Mucosa of gallbladder (tissue), 1 donor: ENCODE measurements at regions not wholly inside any gene's neighbourhood (a gene's known extent, or its start where the extent isn't known, plus 50 kb on each side); places are given as distances from the start of the nearest gene placed in this dataset.
"Not testable (repeated sequence)": the region's sequence is repeated elsewhere in the genome, so short reads cannot be mapped to it uniquely, and the experiment has no call there.

Source experiments
- DNase-seq: peaks from one replicate; pipeline ENCODE4 v3.0.0-alpha.2; 2020; ENCODE audit warnings: low spot score
- donor health status: DM: no; HTN: no; CAD: no.

GRCh38 chr5:63555874-63556273 lies 406.4 kb downstream of the HTR1A start:
- DNase-seq = no peak

DNA sequence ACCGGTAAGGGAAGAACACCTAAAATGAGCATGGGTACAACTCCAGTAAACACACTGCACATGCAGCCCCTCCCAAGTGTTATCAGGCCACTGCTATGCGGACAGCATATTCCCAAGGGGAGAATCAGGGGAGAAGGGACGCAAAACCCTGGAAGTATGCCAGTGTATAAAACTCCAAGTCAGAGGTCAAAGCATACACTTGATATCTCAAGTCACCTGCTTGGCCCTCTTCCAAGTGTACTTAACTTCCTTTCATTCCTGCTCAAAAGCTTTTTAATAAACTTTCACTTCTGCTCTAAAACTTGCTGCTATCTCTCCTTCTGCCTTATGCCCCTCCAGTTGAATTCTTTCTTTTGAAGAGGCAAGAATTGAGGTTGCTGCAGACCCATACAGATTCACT lies 408.1 kb downstream of the HTR1A start:
- DNase-seq = peak; percentile 17

DNA sequence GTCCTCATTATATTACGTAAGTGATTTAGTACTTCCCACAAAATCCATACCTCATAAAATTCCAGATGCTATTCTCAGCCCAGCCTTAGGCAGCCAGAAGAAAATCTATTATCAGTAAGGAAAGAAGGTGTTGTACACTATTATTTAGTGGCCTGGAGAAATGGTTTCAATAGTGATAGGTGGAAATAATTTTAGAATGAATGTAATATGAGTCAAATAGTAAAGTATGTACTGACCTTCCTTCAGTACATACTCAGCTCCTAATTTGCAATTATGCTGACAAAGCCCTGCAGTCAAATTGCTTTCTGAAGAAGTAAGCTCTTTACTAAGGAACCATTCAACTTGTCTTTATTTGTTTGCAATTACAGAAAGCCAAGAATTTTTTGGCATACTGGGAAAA lies 409.2 kb downstream of the HTR1A start:
- no peak for DNase-seq

DNA sequence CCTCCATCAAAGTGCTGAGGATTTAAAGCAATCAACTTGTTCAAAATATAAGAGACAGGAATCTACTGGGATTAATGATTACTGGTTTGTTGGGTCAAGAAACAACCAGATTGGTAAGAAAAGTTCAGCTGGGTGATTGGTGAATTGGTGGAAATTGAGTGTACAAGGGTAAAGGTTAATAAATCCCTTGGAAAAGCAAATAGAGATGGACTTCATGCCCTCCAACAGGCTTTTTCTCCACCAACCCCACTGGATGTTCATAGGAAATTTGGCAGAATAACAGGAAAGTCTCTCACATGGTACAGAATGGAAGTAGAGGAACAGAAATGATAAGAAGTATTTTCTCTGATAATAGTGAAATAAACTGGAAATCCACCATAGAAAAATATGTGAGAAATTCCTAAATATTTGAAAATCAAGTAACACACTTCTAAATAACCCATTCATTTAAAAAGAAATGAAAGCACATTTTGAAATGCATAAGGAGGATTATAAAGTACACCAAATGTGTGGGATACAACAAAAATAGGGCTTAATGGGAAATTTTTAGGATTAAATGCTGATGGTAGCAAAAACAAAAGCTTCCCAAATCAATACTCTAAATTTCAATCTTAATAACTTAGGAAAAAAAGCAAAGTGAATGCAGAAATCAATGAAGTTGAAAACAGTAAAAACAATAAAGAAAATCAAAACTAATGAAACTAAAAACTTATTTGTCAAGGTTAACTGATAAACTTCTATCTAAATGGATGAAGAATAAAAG lies 426.2 kb downstream of the HTR1A start:
- DNase-seq = no peak

DNA sequence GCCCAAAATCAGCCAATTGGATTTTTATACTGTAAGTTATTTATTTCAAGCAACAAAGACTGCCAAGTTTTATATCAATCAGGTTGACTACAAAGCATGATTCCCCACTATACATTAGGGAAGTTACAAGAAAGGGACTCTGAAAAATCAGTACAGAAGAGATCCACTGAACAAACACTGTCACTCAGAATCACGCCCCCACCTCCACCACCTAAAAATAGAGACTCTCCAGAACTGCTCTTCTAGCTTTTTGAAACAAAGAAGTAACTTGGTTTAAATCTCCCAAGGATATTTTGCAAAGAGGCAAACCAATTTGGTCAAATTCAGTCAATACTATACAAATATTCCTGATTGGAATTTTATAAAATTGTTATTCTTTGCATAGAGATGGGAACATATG lies 438.0 kb downstream of the HTR1A start:
- DNase-seq = no peak

GRCh38 chr5:63516006-63516405 lies 446.2 kb downstream of the HTR1A start:
- no peak for DNase-seq

GRCh38 chr5:63500242-63500641 lies 462.0 kb downstream of the HTR1A start:
- no peak for DNase-seq

- no peak for DNase-seq
Measured at GRCh38 chr5:63495225-63495624, 467.0 kb downstream of the HTR1A start.

- no peak for DNase-seq
Measured at GRCh38 chr5:63483338-63483737, 478.9 kb downstream of the HTR1A start.

DNA sequence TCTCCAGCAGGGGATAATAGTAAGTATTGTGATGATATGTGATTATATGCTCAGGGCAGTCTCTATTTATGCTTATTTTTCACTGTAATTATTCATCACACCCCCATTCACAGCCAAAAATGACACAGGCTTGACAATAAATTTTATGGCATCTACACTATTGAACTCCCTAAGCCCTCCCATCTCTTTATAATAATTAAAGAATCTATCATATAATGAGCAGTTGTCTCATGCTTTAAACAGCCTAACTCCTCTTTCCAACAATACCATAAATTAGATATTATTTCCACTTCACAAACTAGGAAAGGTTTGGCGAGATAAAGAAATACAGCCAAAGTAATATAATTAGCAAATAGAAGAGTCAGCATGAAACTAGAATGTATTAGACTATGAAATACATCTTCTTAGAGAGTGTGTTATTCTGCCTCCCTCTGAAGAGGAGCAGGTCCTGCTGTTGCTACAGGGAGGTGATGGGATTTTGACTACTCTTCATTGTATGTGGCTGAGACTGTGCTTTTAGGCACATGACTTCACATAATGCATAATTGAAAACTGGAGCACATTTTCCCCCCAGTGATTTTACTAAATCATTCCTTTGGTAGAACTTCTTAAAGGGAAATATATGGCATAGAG lies 488.8 kb downstream of the HTR1A start:
- DNase-seq = no peak

DNA sequence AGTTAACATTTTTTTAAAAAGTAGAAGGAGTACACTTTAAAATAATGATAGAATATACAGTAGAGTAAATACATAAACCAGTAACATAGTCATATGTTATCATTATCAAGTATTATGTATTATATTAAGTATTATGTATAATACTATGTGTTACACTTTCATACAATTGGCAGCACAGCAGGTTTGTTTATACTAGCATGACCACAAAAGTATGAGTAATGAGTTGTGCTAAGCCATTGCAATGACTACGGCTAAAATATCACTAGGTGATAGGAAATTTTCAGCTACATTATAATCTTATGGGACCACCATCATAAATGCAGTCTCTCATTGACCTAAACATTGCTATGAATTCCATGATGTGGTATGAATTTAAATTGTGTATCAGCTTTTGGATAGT lies 506.0 kb downstream of the HTR1A start:
- no peak for DNase-seq

GRCh38 chr5:63451188-63451587 lies 511.1 kb downstream of the HTR1A start:
- DNase-seq = no peak

DNA sequence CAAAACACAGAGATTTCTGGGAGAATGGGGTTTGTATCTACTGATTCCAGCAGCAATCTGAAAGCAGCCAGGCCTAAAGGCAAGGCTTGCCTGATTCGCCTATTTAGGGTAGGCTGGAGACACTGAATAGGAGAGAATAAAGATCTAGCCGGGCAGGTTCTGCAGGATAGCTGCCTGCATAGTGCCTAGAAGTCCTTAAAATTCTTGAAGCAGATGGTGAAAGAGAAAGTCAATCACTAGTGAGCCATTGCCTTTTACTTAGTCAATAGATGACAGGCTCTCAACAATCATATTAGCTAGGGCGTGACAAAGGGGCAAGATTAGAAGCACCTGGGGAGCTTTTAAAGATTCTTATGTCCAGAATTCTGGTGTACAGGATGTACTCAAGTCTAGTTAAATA lies 522.7 kb downstream of the HTR1A start:
- no peak for DNase-seq

- DNase-seq = no peak
Measured at GRCh38 chr5:63409737-63410136, 552.5 kb downstream of the HTR1A start.

GRCh38 chr5:63408984-63409383 lies 553.3 kb downstream of the HTR1A start:
- no peak for DNase-seq

- peak; percentile 41 for DNase-seq
Measured at GRCh38 chr5:63401436-63402046, 560.7 kb downstream of the HTR1A start.

DNA sequence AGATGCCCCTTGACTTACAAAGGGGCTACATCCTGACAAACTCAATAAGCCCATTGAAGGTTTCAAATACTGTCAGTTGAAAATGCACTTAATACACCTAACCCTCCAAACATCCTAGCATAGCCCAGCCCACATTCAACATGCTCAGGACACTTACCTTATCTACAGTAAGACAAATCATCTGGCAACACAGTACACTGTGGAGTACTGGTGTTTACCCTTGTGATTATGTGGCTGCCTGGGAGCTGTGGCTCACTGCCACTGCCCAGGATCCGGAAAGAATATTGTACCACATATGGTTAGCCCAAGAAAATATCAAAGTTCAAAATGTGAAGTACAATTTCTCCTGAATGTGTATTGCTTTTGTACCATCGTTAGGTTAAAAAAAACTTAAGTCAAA lies 562.2 kb downstream of the HTR1A start:
- no peak for DNase-seq

DNA sequence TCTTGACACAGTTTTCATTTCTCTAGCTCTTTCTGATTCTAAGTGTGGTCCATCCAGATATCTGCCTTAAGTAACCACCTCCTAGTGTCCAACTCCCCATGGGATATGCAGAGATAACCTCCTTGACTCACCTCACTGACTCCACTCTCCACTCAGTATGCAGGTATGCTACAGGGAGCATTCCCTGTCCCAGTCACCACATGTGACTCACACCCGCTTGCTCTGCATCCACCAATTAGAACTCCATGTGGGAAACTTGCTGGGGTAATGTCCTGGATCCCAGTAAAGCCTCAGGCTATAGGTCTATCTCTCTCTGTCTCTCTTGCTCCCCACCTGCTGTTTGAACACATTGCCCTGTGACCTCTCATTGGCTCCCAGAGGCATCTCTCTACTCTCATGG lies 563.9 kb downstream of the HTR1A start:
- DNase-seq = no peak

GRCh38 chr5:63388188-63388587 lies 574.1 kb downstream of the HTR1A start:
- not testable (repeated sequence) for DNase-seq

GRCh38 chr5:63375851-63376250 lies 586.4 kb downstream of the HTR1A start:
- no peak for DNase-seq

- DNase-seq = no peak
Measured at GRCh38 chr5:63374085-63374484, 588.2 kb downstream of the HTR1A start.

- no peak for DNase-seq
Measured at GRCh38 chr5:63351164-63351563, 611.1 kb downstream of the HTR1A start.

DNA sequence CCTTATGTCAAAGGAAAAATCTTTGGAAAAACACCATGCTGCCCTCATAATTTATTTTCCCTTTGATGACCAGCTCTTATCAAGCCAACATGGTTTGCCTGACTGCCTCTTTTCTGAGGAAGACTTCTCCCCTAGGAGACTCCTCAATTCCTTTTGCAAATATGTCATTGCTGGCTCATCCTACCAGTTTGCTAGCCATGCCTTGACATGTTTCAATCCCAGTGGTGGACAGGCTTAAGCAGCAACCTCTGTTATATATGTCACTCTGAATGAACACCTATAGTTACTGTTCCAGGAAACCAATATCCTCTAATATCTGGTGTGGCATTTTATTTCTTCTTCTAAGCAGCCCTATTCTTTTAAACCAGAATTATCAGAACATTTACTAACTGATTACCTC lies 615.8 kb downstream of the HTR1A start:
- DNase-seq = no peak
